CD4-positive, alpha-beta T cell treated with Interleukin-21 for 1 hour (primary cell): ENCODE measurements at regions not wholly inside any gene's neighbourhood (a gene's known extent, or its start where the extent isn't known, plus 50 kb on each side); places are given as distances from the start of the nearest gene placed in this dataset.
A peak's percentile ranks its signal among the peaks of the same experiment; 100 is the strongest.

Source experiments
- DNase-seq: peaks from one replicate; pipeline ENCODE4 v3.0.0-alpha.2; 2020

GRCh38 chr1:162964901-162965300, 103.9 kb upstream of the CCDC190 start:
- no peak for DNase-seq

- DNase-seq: no peak
Measured at GRCh38 chr1:162956922-162957321, 95.9 kb upstream of the CCDC190 start.

- DNase-seq: no peak
Measured at GRCh38 chr1:162954824-162955223, 93.8 kb upstream of the CCDC190 start.

GRCh38 chr1:162952956-162953355, 92.0 kb upstream of the CCDC190 start:
- no peak for DNase-seq

- DNase-seq: no peak
Measured at GRCh38 chr1:162951553-162952315, 90.8 kb upstream of the CCDC190 start.

- DNase-seq: no peak
Measured at GRCh38 chr1:162950187-162950586, 89.2 kb upstream of the CCDC190 start.

- no peak for DNase-seq
Measured at GRCh38 chr1:162946701-162947100, 85.7 kb upstream of the CCDC190 start.

GRCh38 chr1:162944974-162945674, 84.1 kb upstream of the CCDC190 start:
- DNase-seq: no peak

GRCh38 chr1:162943622-162944021, 82.6 kb upstream of the CCDC190 start:
- DNase-seq: no peak

- no peak for DNase-seq
Measured at GRCh38 chr1:162942916-162943559, 82.1 kb upstream of the CCDC190 start.

- DNase-seq: no peak
Measured at GRCh38 chr1:162941024-162941423, 80.0 kb upstream of the CCDC190 start.

- DNase-seq: no peak
Measured at GRCh38 chr1:162939035-162939434, 78.1 kb upstream of the CCDC190 start.

GRCh38 chr1:162937716-162938395, 76.9 kb upstream of the CCDC190 start:
- DNase-seq: no peak

- DNase-seq: no peak
Measured at GRCh38 chr1:162930976-162931560, 70.1 kb upstream of the CCDC190 start.

GRCh38 chr1:162930532-162930931, 69.6 kb upstream of the CCDC190 start:
- no peak for DNase-seq

- DNase-seq: no peak
Measured at GRCh38 chr1:162929177-162929576, 68.2 kb upstream of the CCDC190 start.

GRCh38 chr1:162928141-162928540, 67.2 kb upstream of the CCDC190 start:
- DNase-seq: no peak

- DNase-seq: no peak
Measured at GRCh38 chr1:162927421-162927820, 66.4 kb upstream of the CCDC190 start.

- no peak for DNase-seq
Measured at GRCh38 chr1:162926906-162927305, 65.9 kb upstream of the CCDC190 start.

GRCh38 chr1:162924179-162924578, 63.2 kb upstream of the CCDC190 start:
- no peak for DNase-seq

GRCh38 chr1:162922201-162922600, 61.2 kb upstream of the CCDC190 start:
- peak; percentile 2 for DNase-seq

GRCh38 chr1:162921311-162921710, 60.3 kb upstream of the CCDC190 start:
- DNase-seq: no peak

- DNase-seq: no peak
Measured at GRCh38 chr1:162919034-162919433, 58.1 kb upstream of the CCDC190 start.
